Stromal cell of bone marrow (primary cell): ENCODE measurements at regions not wholly inside any gene's neighbourhood (a gene's known extent, or its start where the extent isn't known, plus 50 kb on each side); places are given as distances from the start of the nearest gene placed in this dataset.

Experiments used
- DNase-seq: peaks from one replicate; pipeline ENCODE4 v3.0.0-alpha.2; 2012; ENCODE audit warnings: low read depth

DNA sequence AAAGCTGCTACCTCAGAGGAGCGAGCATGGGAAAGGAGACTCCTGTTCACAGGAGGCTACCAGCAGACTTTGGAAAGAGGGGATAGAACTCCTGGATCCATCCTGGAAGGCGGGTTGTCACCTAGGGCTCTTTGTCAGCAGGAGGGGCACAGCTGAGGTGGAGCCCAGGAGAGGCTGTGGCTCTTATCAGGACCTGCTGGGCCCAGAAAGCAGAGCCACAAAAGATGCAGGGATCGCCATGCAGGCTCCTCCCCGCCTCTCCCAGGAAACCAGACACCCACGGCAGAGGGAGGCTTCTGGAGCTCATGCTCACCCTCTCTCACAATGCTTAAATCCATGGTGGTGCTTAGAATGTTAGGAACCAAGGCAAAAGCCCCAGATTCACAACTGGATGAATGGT is 994.2 kb downstream of the UQCRFS1 start:
- DNase-seq = no peak

GRCh38 chr19:28217022-28217421 is 995.9 kb downstream of the UQCRFS1 start:
- DNase-seq = no peak

- DNase-seq = no peak
Measured at GRCh38 chr19:28213470-28214082, 999.4 kb downstream of the UQCRFS1 start.

GRCh38 chr19:28210886-28211285 is 1002.1 kb downstream of the UQCRFS1 start:
- DNase-seq = no peak

- no peak for DNase-seq
Measured at GRCh38 chr19:28208745-28209144, 1004.2 kb downstream of the UQCRFS1 start.

- no peak for DNase-seq
Measured at GRCh38 chr19:28207244-28207643, 1005.7 kb downstream of the UQCRFS1 start.

DNA sequence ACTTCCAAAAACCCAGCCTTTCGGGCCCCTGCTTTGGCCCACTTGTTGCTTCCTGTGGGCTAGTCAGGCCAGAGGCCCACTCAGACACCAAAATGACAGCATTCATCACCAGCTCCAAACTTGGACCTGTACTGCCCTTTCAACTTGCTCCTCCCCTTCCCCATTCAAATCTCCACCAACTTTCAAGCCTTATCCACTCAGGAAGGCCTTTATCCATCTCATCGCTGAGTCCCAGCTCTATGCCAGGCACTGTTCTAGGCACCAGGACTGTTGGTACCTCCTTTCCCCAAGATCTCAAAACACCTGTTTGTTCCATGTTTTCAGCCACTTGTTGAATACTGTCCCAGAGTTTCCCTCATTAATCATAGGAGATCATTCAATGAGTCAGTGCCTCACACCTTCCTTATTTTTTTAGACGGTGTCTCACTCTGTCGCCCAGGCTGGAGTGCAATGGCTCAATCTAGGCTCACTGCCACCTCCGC is 1011.4 kb downstream of the UQCRFS1 start:
- no peak for DNase-seq

DNA sequence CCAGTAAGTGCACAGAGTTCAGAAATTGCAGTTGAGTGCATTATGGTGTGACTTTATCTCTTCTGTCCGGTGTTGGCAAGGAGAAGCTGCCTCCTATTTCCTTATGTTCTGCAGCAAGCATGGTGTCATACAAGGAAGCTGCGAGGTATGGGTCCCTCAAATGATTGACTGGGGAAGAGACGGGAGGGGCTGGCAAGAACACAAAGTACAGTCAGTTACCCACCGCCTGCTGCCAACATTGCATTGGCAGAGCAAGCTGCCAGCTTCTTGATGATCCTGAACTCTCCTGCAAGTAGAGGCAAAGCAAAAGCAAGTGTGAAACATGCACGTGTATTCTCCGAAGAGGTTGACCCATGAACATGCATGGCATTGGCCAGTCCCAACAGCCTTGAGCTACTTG is 1013.6 kb downstream of the UQCRFS1 start:
- DNase-seq = no peak

- no peak for DNase-seq
Measured at GRCh38 chr19:28196961-28197360, 1016.0 kb downstream of the UQCRFS1 start.

DNA sequence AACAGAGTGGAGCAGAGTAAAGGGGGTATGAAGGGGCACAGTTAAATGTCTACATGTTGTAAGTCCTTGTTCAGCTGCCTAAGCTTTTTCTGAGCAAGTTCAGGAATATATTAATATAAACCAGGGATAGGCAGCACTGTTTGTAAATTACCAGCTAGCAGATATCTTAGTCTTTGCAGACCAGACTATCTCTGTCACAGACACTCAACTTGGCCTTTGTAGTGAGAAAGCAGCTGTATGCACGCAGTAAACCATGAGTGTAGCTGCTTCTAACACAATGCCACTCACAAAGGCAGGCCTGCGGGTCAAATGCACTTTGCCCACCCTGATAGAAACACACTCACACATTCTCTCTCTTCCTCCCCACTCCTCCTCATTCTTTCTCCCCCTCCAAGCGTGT is 1016.9 kb downstream of the UQCRFS1 start:
- no peak for DNase-seq

- DNase-seq = no peak
Measured at GRCh38 chr19:28185646-28186045, 1027.3 kb downstream of the UQCRFS1 start.

- peak; percentile 21 for DNase-seq
Measured at GRCh38 chr19:28184997-28185396, 1028.0 kb downstream of the UQCRFS1 start.

DNA sequence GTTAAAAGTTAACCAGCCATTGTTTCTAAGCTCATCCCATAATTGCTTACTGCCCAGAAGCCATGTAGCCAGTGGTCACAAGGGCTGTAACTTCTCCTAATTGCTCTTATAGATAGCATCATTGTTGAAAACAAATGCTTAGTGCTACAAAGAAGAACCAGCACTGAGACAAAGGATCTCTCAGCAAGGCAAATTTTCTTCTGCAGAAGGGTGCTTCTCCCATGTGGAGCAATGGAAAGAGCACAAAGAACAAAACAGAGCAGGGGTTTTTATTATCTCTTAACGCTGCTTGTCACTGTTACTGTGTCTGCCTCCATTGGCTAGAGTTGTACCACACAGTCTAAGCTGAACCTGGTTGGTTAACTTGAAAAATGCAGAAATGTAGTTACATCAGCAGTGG is 1036.8 kb downstream of the UQCRFS1 start:
- DNase-seq = no peak

GRCh38 chr19:28171983-28172382 is 1041.0 kb downstream of the UQCRFS1 start:
- no peak for DNase-seq

GRCh38 chr19:28170066-28170465 is 1042.9 kb downstream of the UQCRFS1 start:
- no peak for DNase-seq

DNA sequence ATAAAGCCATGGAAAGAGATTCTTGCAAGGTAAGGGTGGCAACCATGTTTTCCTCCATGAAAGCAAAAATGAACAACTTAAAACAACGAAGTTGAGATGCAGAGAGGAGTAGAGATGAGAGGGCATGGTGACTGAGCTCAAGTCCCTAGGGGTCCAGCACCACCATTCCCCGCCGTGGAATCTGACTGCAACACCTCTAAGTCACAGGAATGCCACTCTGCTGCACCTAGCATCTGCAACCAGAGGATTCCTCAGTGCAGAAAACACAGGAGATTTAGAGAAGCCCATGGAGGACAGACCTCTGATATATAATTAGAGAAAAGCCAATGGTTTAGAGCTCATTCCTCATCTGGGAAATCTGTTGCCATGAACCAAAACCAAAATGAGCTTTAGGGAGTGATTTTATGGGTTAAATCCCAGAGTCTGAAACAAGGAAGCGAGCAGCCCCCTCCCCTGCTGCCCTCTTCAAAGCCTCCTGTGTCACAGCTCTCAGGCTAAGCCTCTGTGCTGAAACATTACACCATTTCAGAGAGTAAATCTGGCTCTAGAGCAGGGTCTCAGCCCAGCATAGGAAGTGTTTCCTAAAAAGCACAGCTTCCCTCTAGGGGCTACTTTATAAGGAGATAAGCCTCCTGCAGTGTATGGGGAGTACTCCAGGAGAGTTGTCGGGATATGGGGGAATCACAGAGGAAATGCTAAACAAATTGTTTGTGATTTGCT is 1043.6 kb downstream of the UQCRFS1 start:
- DNase-seq = no peak

GRCh38 chr19:28168557-28168956 is 1044.4 kb downstream of the UQCRFS1 start:
- DNase-seq = no peak

DNA sequence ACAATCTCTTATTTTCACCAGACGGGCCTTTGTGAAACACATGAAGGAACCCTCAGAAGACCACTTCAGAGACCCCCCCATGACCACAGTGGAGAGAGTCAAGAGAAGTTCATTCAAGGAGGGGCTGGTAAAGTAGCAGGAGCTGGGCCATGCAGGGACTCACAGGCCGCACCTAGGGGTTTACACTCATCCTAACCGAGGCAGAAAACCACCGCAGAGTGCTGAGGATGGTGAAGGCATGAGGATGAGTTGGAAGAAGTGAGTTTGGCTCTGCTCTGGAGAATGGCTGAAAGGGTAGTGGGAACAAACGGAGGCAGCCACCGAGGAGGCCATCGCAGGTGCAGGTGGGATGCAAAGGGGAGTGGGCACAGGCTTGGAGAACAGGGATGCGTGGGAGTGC is 1046.9 kb downstream of the UQCRFS1 start:
- DNase-seq = no peak

- no peak for DNase-seq
Measured at GRCh38 chr19:28164214-28164613, 1048.7 kb downstream of the UQCRFS1 start.

DNA sequence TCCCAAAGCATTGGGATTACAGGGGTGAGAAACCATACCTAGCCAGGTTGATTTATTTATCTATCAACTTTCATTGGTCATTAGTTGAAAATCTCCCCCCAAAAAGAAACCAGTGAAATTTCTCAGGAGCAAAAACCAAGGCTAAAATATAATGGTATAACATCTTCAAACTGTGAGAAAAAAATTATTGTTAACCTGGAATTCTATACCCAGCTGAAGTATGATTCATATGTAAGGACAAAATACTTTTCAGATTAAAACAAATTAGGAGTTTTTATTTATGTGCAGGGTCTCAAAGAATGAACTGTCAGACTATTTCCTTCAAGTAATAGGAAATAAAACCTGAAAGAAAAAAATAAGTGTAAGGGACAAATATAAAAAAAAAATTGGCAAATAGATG is 1053.9 kb downstream of the UQCRFS1 start:
- no peak for DNase-seq

- DNase-seq = no peak
Measured at GRCh38 chr19:28155265-28155664, 1057.7 kb downstream of the UQCRFS1 start.

DNA sequence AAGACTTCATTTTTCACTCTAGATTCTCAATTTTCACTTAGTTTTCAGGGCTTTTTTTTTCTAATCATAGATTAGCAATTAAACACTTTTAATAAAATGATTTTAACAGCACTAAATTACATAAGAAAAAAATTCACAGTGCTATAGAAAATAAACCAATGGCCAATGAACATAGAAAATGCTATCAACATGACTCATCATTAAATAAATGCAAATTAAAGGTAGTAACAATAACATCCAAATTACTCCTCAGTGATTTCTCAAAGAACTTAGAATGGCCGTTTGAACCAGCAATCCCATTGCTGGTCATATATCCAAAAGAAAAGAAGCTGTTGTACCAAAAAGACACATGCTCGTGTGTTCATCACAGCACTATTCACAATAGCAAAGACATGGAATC is 1058.9 kb downstream of the UQCRFS1 start:
- DNase-seq = no peak

GRCh38 chr19:28153123-28153522 is 1059.8 kb downstream of the UQCRFS1 start:
- DNase-seq = no peak

DNA sequence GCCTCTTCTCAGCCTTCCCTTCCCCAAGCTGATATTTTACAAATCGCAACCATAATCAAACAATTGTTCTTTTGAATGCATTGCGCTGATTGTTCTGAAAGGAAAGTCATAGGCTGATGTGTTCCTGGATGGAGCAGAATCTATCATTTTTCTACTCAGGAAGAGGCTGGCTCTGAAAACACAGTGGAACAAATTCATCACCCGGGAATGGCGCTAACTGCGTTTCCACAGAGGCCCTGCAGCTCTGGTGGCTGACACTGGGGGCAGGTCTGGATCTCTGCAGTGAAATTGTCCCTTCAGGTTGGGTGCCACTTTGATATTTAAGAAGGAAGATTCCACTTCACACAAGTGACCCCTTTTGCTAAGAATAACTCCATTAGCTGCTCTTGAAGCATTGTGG is 1060.8 kb downstream of the UQCRFS1 start:
- DNase-seq = no peak
